Endothelial cell of umbilical vein (primary cell): ENCODE measurements at regions not wholly inside any gene's neighbourhood (a gene's known extent, or its start where the extent isn't known, plus 50 kb on each side); places are given as distances from the start of the nearest gene placed in this dataset.

Source experiments
- BruUV-seq: library from RNA; stranded (reverse); fragments of 400-500 nt; replicated peaks from 2 replicates; lab custom pipeline; 2021; lab: Mats Ljungman, UMichigan
- CTCF ChIA-PET: fragments of 300-600, 350-600 bp; sonication (Branson Sonifier 250); formaldehyde crosslinking; loops from one replicate; lab custom pipeline; 2021; ENCODE audit warnings: antibody characterized with exemption, inconsistent platforms; lab: Charles Lee
- POLR2A ChIA-PET: fragments of 300-600, 350-600 bp; sonication (Branson Sonifier 250); formaldehyde crosslinking; loops from one replicate; lab custom pipeline; 2021; ENCODE audit warnings: antibody characterized with exemption, inconsistent platforms; lab: Charles Lee
- DNase-seq: peaks from one replicate; pipeline ENCODE4 v3.0.0-alpha.2; 2011; ENCODE audit warnings: low read depth, low spot score
- FAIRE-seq: peaks from 2 replicates; lab custom pipeline; 2011; peaks lifted over from hg19 to GRCh38; lab: Jason Lieb, UNC
- H2AFZ ChIP-seq: 2 replicates; pipeline ENCODE4 v1.6.0; 2012; ENCODE audit warnings: low read depth, low read length, control low read depth, inconsistent platforms
- H3K27ac ChIP-seq: 2 replicates; pipeline ENCODE4 v1.5.1; 2011; ENCODE audit warnings: low read depth, mild to moderate bottlenecking, control low read depth, low read length, moderate library complexity; ENCODE audit not compliant: insufficient read depth
- H3K27me3 ChIP-seq, 2 experiments: 2 replicates each; pipeline versions ENCODE4 v1.6.0 to v1.6.1; 2011; ENCODE audit warnings: low read length in 2 of 2, mixed read lengths in 1 of 2; ENCODE audit not compliant: control insufficient read depth in 2 of 2, insufficient read depth in 2 of 2
- H3K36me3 ChIP-seq, 2 experiments: 2 replicates in 1 of 2; 3 replicates in 1 of 2; pipeline ENCODE4 v1.5.1; 2011; ENCODE audit warnings: low read length in 2 of 2, mild to moderate bottlenecking in 1 of 2, moderate library complexity in 1 of 2; ENCODE audit not compliant: control insufficient read depth in 2 of 2, insufficient read depth in 2 of 2; ENCODE audit errors: extremely low read depth in 1 of 2
- H3K4me1 ChIP-seq: 3 replicates; pipeline ENCODE4 v1.5.1; 2011; ENCODE audit warnings: mild to moderate bottlenecking, low read length; ENCODE audit not compliant: control insufficient read depth, insufficient read depth; ENCODE audit errors: extremely low read depth
- H3K4me2 ChIP-seq: 2 replicates; pipeline ENCODE4 v1.6.1; 2011; ENCODE audit warnings: low read length, control low read depth, mixed read lengths; ENCODE audit not compliant: insufficient read depth
- H3K4me3 ChIP-seq, 3 experiments: fragments of 200-600 bp in 1 of 3; sonication (generic), shearing (Covaris generic) in 1 of 3; replicated peaks in 1 of 3; 2 replicates each; pipeline ENCODE4 v1.5.1; 2011 to 2016; ENCODE audit warnings: control low read depth in 3 of 3, low read length in 3 of 3, mild to moderate bottlenecking in 2 of 3, inconsistent platforms in 1 of 3, low read depth in 1 of 3, moderate library complexity in 1 of 3; ENCODE audit not compliant: insufficient read depth in 1 of 3
- H3K79me2 ChIP-seq: 2 replicates; pipeline ENCODE4 v1.6.0; 2012; ENCODE audit warnings: low read length, inconsistent platforms; ENCODE audit not compliant: control insufficient read depth, insufficient read depth
- H3K9ac ChIP-seq: replicated peaks from 2 replicates; pipeline ENCODE3; 2011; ENCODE audit warnings: low read length, control low read depth; ENCODE audit not compliant: insufficient read depth; ENCODE audit errors: extremely low read depth
- H3K9me1 ChIP-seq: replicated peaks from 3 replicates; pipeline ENCODE4 v1.6.0; 2011; ENCODE audit warnings: mild to moderate bottlenecking, low read length; ENCODE audit not compliant: control insufficient read depth, insufficient read depth; ENCODE audit errors: extremely low read depth
- H3K9me3 ChIP-seq: replicated peaks from 2 replicates; pipeline ENCODE4 v1.5.1; 2012; ENCODE audit warnings: low read length, inconsistent platforms; ENCODE audit not compliant: control insufficient read depth, insufficient read depth
- H4K20me1 ChIP-seq: replicated peaks from 2 replicates; pipeline ENCODE3; 2011; ENCODE audit warnings: mild to moderate bottlenecking, low read length; ENCODE audit not compliant: control insufficient read depth, insufficient read depth; ENCODE audit errors: extremely low read depth
- EZH2 ChIP-seq: IDR thresholded peaks from 2 replicates; pipeline ENCODE4 v1.6.1; 2012; ENCODE audit warnings: borderline replicate concordance, low read depth, mild to moderate bottlenecking, moderate library complexity, low read length, inconsistent platforms; ENCODE audit not compliant: severe bottlenecking
- JUN ChIP-seq: IDR thresholded peaks from 2 replicates; pipeline ENCODE4 v1.6.1; 2011; ENCODE audit warnings: borderline replicate concordance, low read depth; ENCODE audit not compliant: insufficient read length, insufficient read depth
- POLR2A ChIP-seq: IDR thresholded peaks from 2 replicates; pipeline ENCODE4 v1.6.1; 2012; ENCODE audit warnings: low read depth, mild to moderate bottlenecking, control low read depth, low read length
- dilution Hi-C: fragments of 300-500 bp; cut with MboI; formaldehyde crosslinking; loops from one replicate; pipeline ENCODE4 v1.15.0; 2019; ENCODE audit warnings: low sequenced_read_pairs; ENCODE audit not compliant: extremely low pct_ligation_motif_present
- intact Hi-C: fragments of 100-400 bp; cut with micrococcal nuclease; formaldehyde crosslinking; loops from one replicate; pipeline ENCODE4 v1.10.0; 2022
- TF ChIP-seq, protein P1 (sequence below): IDR thresholded peaks from 2 replicates; pipeline ENCODE4 v1.6.1; 2011; ENCODE audit not compliant: insufficient read depth, insufficient read length
- TF ChIP-seq, protein P2 (sequence below), 2 donors: IDR thresholded peaks; 1 replicate in 1 of 2; 2 replicates in 1 of 2; pipeline ENCODE4 v1.5.1; 2011; ENCODE audit warnings: low read length in 2 of 2, mild to moderate bottlenecking in 2 of 2, moderate library complexity in 2 of 2, control low read depth in 1 of 2, inconsistent platforms in 1 of 2, low read depth in 1 of 2; ENCODE audit not compliant: insufficient read depth in 1 of 2; ENCODE audit errors: extremely low read depth in 1 of 2

DNA sequence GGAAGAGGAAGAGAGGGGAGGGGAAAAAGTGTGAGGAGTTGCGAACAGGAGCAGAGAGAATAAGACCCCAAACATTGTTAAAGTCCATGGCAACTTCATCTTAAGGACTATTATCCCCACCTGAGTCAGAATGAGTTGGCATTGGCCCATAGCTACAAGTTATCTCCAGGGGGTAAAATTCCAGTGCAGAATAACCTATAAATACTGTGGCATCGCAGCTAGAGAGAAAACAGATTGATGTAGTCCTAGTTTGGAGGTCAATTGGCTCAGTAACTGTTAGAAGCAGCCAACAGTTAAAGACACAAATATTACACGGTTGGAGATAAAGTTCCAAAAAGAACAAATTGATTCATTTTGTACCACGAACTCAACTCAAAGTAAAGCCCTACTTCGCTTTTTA, 313.9 kb upstream of the CCDC54 start:
- Histone ChIP-seq H2AFZ (no peak overlapping the region), H3K9me1 (no peaks in the 10 kb centered on the region), H3K27ac (no peak overlapping the region), H3K9me3 (no peaks in the 10 kb centered on the region), H3K36me3 (no peaks in the 10 kb centered on the region), H3K27me3 (no peaks in the 10 kb centered on the region), H3K79me2 (no peaks in the 10 kb centered on the region), H3K4me1 (peaks cover 6% of the 10 kb centered on the region), H3K4me2 (no peak overlapping the region), H4K20me1 (no peaks in the 10 kb centered on the region), H3K4me3 (no peak overlapping the region), H3K9ac (no peak overlapping the region)
- POLR2A ChIA-PET = no interaction called here
- dilution Hi-C loops = no loop called here
- CTCF ChIA-PET = no interaction called here
- DNase-seq = no peak
- BruUV-seq = no TSS peak
- no peak for FAIRE-seq
- TF ChIP-seq, protein P1, sequence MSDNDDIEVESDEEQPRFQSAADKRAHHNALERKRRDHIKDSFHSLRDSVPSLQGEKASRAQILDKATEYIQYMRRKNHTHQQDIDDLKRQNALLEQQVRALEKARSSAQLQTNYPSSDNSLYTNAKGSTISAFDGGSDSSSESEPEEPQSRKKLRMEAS = no peak
- intact Hi-C loops = loop anchor here (5.0 to 10.0 kb wide), 4 partner anchors 239 to 1529 kb away; partner anchors contain the start of gene CBLB

DNA sequence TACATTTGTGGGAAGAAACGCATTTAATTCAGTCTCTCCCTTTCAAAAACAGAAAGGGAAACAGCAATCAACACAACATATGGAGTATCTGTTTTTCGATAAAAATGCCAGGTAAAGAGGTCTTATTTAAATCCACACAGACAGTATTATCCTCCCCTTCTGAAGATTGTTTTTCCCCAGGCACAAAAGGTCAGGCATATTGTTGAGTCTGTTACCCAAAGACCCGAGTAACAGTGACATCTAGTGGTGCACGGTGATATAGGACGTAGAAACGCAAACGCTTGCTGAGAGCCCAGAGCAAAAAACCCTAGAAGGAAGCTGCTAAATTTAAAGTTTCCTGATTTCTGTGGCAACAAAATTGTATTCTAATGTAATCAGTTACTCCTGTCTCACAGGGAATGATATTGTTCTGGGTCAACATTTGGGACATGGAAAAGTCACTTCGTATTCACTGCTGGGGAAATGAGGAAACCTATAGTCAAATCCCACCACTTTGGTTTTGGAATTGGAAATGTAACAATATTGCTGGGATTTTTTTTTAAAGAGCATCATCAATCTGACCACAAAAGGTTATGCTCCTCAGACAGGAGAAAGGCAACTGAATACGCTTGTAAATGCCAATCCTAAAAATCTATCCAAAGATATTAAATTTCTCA, 312.7 kb upstream of the CCDC54 start:
- Histone ChIP-seq H2AFZ (peak overlapping the region; percentile 15), H3K9me1 (no peaks in the 10 kb centered on the region), H3K9me3 (no peaks in the 10 kb centered on the region), H3K27ac (no peak overlapping the region), H3K79me2 (no peaks in the 10 kb centered on the region), H3K4me3 (no peak overlapping the region), H3K36me3 (no peaks in the 10 kb centered on the region), H4K20me1 (no peaks in the 10 kb centered on the region), H3K27me3 (no peaks in the 10 kb centered on the region), H3K4me1 (peaks cover 14% of the 10 kb centered on the region), H3K4me2 (no peak overlapping the region), H3K9ac (no peak overlapping the region)
- intact Hi-C loops = loop anchor here (1.0 to 10.0 kb wide), 10 partner anchors 202 to 1695 kb away; partner anchors contain the start of gene CBLB
- TF ChIP-seq JUN (no peak), POLR2A (no peak), EZH2 (no peak)
- TF ChIP-seq, protein P2, sequence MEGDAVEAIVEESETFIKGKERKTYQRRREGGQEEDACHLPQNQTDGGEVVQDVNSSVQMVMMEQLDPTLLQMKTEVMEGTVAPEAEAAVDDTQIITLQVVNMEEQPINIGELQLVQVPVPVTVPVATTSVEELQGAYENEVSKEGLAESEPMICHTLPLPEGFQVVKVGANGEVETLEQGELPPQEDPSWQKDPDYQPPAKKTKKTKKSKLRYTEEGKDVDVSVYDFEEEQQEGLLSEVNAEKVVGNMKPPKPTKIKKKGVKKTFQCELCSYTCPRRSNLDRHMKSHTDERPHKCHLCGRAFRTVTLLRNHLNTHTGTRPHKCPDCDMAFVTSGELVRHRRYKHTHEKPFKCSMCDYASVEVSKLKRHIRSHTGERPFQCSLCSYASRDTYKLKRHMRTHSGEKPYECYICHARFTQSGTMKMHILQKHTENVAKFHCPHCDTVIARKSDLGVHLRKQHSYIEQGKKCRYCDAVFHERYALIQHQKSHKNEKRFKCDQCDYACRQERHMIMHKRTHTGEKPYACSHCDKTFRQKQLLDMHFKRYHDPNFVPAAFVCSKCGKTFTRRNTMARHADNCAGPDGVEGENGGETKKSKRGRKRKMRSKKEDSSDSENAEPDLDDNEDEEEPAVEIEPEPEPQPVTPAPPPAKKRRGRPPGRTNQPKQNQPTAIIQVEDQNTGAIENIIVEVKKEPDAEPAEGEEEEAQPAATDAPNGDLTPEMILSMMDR (IDR thresholded peaks at IDR 0.05; ENCODE audit: extremely low read depth in 1 of 2, insufficient read depth in 1 of 2, low read depth in 1 of 2, low read length in 2 of 2) = peak; percentile 63 to 68
- ChIA-PET CTCF (interaction anchor here (0.6 to 3.1 kb wide), 51 partner anchors 9 to 1696 kb away, joined by 3 to 38 read pairs (median 4); no protein-coding TSS in a partner anchor), POLR2A (no interaction called here)
- no TSS peak for BruUV-seq
- peak; percentile 53 for FAIRE-seq
- DNase-seq = peak; percentile 83
- dilution Hi-C loops = no loop called here
